ENCODE measurements at regions not wholly inside any gene's neighbourhood (a gene's known extent, or its start where the extent isn't known, plus 50 kb on each side); places are given as distances from the start of the nearest gene placed in this dataset.

DNA sequence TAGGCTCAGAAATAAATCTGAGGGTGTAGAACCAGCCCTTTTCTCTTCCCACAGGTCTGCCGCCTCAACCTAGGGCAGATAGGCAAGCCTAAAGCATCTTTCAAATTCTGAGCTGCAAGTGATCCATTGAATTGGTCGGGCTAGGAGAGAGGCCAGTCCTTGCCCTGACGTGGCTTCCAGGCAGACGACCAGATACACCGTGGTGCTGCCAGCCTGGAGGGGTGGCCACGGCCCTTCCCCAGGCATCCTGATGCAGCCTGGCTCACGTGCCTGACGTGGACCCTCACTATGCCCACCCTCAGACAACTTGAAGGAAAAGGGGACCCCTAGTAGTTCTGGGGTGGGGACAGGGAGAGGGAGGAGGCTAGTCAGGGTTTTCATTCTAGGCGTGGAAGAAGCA is 859.3 kb upstream of the KLHL1 start:
- TF ChIP-seq RAD21 (conservative IDR thresholded peaks at IDR 0.05 in 1 of 2, IDR thresholded peaks at IDR 0.05 in 1 of 2) (no peak), SREBF2 (IDR thresholded peaks at IDR 0.05) (no peak), HDAC2 (IDR thresholded peaks at IDR 0.05) (no peak), ZFP36 (IDR thresholded peaks at IDR 0.05; ENCODE audit: borderline replicate concordance, partially characterized antibody) (no peak), RFX5 (IDR thresholded peaks at IDR 0.05) (no peak), JUNB (IDR thresholded peaks at IDR 0.05) (no peak), BHLHE40 (IDR thresholded peaks at IDR 0.05; ENCODE audit: low read depth, low read length) (no peak), CEBPB (IDR thresholded peaks at IDR 0.05) (no peak), KDM1A (IDR thresholded peaks at IDR 0.05; ENCODE audit: low read depth) (no peak), JUN (IDR thresholded peaks at IDR 0.05) (no peak), MAFK (IDR thresholded peaks at IDR 0.05; ENCODE audit: partially characterized antibody) (no peak)
- TF ChIP-seq, protein P1, sequence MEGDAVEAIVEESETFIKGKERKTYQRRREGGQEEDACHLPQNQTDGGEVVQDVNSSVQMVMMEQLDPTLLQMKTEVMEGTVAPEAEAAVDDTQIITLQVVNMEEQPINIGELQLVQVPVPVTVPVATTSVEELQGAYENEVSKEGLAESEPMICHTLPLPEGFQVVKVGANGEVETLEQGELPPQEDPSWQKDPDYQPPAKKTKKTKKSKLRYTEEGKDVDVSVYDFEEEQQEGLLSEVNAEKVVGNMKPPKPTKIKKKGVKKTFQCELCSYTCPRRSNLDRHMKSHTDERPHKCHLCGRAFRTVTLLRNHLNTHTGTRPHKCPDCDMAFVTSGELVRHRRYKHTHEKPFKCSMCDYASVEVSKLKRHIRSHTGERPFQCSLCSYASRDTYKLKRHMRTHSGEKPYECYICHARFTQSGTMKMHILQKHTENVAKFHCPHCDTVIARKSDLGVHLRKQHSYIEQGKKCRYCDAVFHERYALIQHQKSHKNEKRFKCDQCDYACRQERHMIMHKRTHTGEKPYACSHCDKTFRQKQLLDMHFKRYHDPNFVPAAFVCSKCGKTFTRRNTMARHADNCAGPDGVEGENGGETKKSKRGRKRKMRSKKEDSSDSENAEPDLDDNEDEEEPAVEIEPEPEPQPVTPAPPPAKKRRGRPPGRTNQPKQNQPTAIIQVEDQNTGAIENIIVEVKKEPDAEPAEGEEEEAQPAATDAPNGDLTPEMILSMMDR (IDR thresholded peaks at IDR 0.05): no peak
- TF ChIP-seq, protein P2, sequence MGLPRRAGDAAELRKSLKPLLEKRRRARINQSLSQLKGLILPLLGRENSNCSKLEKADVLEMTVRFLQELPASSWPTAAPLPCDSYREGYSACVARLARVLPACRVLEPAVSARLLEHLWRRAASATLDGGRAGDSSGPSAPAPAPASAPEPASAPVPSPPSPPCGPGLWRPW (IDR thresholded peaks at IDR 0.05): no peak
- TF ChIP-seq, protein P3, sequence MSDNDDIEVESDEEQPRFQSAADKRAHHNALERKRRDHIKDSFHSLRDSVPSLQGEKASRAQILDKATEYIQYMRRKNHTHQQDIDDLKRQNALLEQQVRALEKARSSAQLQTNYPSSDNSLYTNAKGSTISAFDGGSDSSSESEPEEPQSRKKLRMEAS (IDR thresholded peaks at IDR 0.05): no peak
